ENCODE measurements at regions not wholly inside any gene's neighbourhood (a gene's known extent, or its start where the extent isn't known, plus 50 kb on each side); places are given as distances from the start of the nearest gene placed in this dataset.

- no peak overlapping the region for H3K9ac ChIP-seq (ENCODE audit: insufficient read length)
- no peak overlapping the region for H3K4me3 ChIP-seq
- H3K36me3 ChIP-seq (ENCODE audit: insufficient read depth, low read length), result no peaks in the 10 kb centered on the region
- DNase-seq (ENCODE audit: low read depth, low spot score), result no peak
- no peak overlapping the region for H3K27ac ChIP-seq
- no peak for TF ChIP-seq FOXP2 (optimal IDR thresholded peaks at IDR 0.05; ENCODE audit: control extremely low read depth, extremely low read length, insufficient read depth)
- TF ChIP-seq EZH2 (IDR thresholded peaks at IDR 0.05), result no peak
- TF ChIP-seq POLR2AphosphoS5 (IDR thresholded peaks at IDR 0.05; ENCODE audit: borderline replicate concordance, low read depth, low read length), result no peak
- H3K9me3 ChIP-seq (ENCODE audit: low read depth, low read length), result no peaks in the 10 kb centered on the region
These were observed 771.7 kb downstream of the ADCYAP1 start for GRCh38 chr18:1676387-1676786.

- Histone ChIP-seq H3K9ac (ENCODE audit: insufficient read length) (no peak overlapping the region), H3K4me3 (no peak overlapping the region), H3K9me3 (ENCODE audit: low read depth, low read length) (no peaks in the 10 kb centered on the region), H3K27ac (no peak overlapping the region), H3K36me3 (ENCODE audit: insufficient read depth, low read length) (no peaks in the 10 kb centered on the region)
- DNase-seq (ENCODE audit: low read depth, low spot score), result no peak
- TF ChIP-seq POLR2AphosphoS5 (IDR thresholded peaks at IDR 0.05; ENCODE audit: borderline replicate concordance, low read depth, low read length), result no peak
- TF ChIP-seq EZH2 (IDR thresholded peaks at IDR 0.05), result no peak
- TF ChIP-seq FOXP2 (optimal IDR thresholded peaks at IDR 0.05; ENCODE audit: control extremely low read depth, extremely low read length, insufficient read depth), result no peak
These were observed 775.4 kb downstream of the ADCYAP1 start for GRCh38 chr18:1680108-1680507.

DNA sequence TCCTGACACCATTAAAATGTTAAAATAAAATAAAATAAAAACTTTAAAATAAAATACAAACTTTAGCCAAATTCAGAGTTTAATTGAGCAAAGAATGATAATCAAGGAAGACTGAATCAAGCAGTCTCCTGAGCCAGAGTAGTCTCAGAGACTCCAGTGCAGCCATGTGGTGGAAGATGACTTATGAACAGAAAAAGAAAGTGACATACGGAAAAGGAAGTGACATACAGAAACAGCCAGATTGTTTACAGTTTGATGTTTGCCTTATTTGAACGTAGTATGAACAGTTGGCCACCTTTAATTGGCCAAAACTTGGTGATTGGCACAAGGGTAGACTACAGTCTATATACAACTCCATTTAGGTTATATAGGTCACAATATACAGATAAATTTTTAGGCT lies 787.2 kb downstream of the ADCYAP1 start:
- no peak for DNase-seq (ENCODE audit: low read depth, low spot score)
- Histone ChIP-seq H3K27ac (no peak overlapping the region), H3K4me3 (no peak overlapping the region), H3K36me3 (ENCODE audit: insufficient read depth, low read length) (no peaks in the 10 kb centered on the region), H3K9me3 (ENCODE audit: low read depth, low read length) (no peaks in the 10 kb centered on the region), H3K9ac (ENCODE audit: insufficient read length) (no peak overlapping the region)
- TF ChIP-seq POLR2AphosphoS5 (IDR thresholded peaks at IDR 0.05; ENCODE audit: borderline replicate concordance, low read depth, low read length) (no peak), FOXP2 (optimal IDR thresholded peaks at IDR 0.05; ENCODE audit: control extremely low read depth, extremely low read length, insufficient read depth) (no peak), EZH2 (IDR thresholded peaks at IDR 0.05) (no peak)

GRCh38 chr18:1708006-1708405 lies 803.3 kb downstream of the ADCYAP1 start:
- Histone ChIP-seq H3K27ac (no peak overlapping the region), H3K9me3 (ENCODE audit: low read depth, low read length) (no peaks in the 10 kb centered on the region), H3K4me3 (no peak overlapping the region), H3K9ac (ENCODE audit: insufficient read length) (no peak overlapping the region), H3K36me3 (ENCODE audit: insufficient read depth, low read length) (no peaks in the 10 kb centered on the region)
- TF ChIP-seq POLR2AphosphoS5 (IDR thresholded peaks at IDR 0.05; ENCODE audit: borderline replicate concordance, low read depth, low read length) (no peak), FOXP2 (optimal IDR thresholded peaks at IDR 0.05; ENCODE audit: control extremely low read depth, extremely low read length, insufficient read depth) (no peak), EZH2 (IDR thresholded peaks at IDR 0.05) (no peak)
- no peak for DNase-seq (ENCODE audit: low read depth, low spot score)

DNA sequence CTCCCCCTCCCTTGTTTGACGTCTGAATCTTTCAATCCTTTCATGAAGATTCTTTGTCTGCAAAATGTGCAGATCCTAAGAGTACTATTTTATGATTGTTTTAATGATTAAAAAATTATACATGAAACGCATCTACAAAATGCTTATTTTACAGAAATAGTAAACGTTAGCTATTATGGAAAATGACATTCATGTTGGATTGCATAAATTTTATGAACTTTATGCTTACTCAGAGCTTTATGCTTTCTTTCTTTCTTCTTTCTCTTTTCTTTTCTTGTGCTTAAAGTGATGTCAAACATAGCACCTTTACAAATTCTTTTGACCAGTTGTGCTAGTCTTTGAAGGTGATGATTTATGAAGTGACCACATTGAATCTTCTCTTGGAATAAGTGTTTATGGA lies 805.4 kb downstream of the ADCYAP1 start:
- DNase-seq (ENCODE audit: low read depth, low spot score), result no peak
- H3K36me3 ChIP-seq (ENCODE audit: insufficient read depth, low read length), result no peaks in the 10 kb centered on the region
- TF ChIP-seq POLR2AphosphoS5 (IDR thresholded peaks at IDR 0.05; ENCODE audit: borderline replicate concordance, low read depth, low read length) (no peak), EZH2 (IDR thresholded peaks at IDR 0.05) (no peak), FOXP2 (optimal IDR thresholded peaks at IDR 0.05; ENCODE audit: control extremely low read depth, extremely low read length, insufficient read depth) (no peak)
- H3K27ac ChIP-seq, result no peak overlapping the region
- H3K9ac ChIP-seq (ENCODE audit: insufficient read length), result no peak overlapping the region
- H3K9me3 ChIP-seq (ENCODE audit: low read depth, low read length), result no peaks in the 10 kb centered on the region
- H3K4me3 ChIP-seq, result no peak overlapping the region

DNA sequence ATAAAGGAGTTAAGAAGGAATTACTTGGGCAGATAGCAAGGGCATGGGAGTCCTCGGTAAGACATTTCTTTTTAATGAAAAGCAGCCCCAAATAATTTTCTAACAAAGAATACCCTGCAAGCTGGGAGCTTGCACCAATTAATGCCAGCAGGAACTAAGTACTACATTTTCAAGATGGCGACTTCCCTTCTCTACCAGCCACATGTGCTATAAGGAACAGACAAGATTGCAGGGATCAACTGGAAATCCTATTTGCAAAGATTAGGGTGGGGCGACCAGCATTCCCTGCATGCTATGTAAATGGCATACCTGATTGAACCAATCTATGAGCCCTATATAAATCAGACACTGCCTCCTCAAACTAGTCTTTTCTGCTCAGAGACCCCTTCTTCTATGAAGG lies 827.5 kb downstream of the ADCYAP1 start:
- Histone ChIP-seq H3K9me3 (ENCODE audit: low read depth, low read length) (no peaks in the 10 kb centered on the region), H3K36me3 (ENCODE audit: insufficient read depth, low read length) (no peaks in the 10 kb centered on the region), H3K27ac (no peak overlapping the region), H3K9ac (ENCODE audit: insufficient read length) (no peak overlapping the region), H3K4me3 (no peak overlapping the region)
- DNase-seq (ENCODE audit: low read depth, low spot score), result no peak
- TF ChIP-seq POLR2AphosphoS5 (IDR thresholded peaks at IDR 0.05; ENCODE audit: borderline replicate concordance, low read depth, low read length) (no peak), FOXP2 (optimal IDR thresholded peaks at IDR 0.05; ENCODE audit: control extremely low read depth, extremely low read length, insufficient read depth) (no peak), EZH2 (IDR thresholded peaks at IDR 0.05) (no peak)

GRCh38 chr18:1746131-1746530 lies 825.2 kb downstream of the METTL4 start:
- DNase-seq (ENCODE audit: low read depth, low spot score), result no peak
- H3K9ac ChIP-seq (ENCODE audit: insufficient read length), result no peak overlapping the region

DNA sequence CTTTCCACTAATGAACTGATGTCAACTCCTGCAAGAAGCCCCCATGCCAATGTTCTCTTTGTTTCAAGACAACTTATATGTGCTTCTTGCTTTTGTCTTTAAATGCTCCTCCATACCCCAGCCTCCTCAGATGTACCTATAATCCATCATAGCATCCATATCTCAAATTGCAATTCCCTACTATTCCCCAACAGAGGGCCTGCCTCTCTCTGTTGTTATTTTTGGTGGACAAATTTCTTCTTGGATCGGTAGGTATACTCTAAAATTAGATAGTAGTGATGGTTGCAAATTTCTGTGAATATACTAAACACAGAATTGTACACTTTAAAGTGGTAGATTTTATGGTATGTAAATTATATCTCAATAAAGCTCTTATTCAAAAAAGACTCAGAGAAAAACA lies 820.1 kb downstream of the METTL4 start:
- Histone ChIP-seq H3K27ac (no peak overlapping the region), H3K9me3 (ENCODE audit: low read depth, low read length) (no peaks in the 10 kb centered on the region), H3K9ac (ENCODE audit: insufficient read length) (no peak overlapping the region), H3K4me3 (no peak overlapping the region), H3K36me3 (ENCODE audit: insufficient read depth, low read length) (no peaks in the 10 kb centered on the region)
- no peak for DNase-seq (ENCODE audit: low read depth, low spot score)
- TF ChIP-seq FOXP2 (optimal IDR thresholded peaks at IDR 0.05; ENCODE audit: control extremely low read depth, extremely low read length, insufficient read depth) (no peak), EZH2 (IDR thresholded peaks at IDR 0.05) (no peak), POLR2AphosphoS5 (IDR thresholded peaks at IDR 0.05; ENCODE audit: borderline replicate concordance, low read depth, low read length) (no peak)

More at GRCh38 chr18:1746131-1746530, 825.2 kb downstream of the METTL4 start:
- Histone ChIP-seq H3K4me3 (no peak overlapping the region), H3K9me3 (ENCODE audit: low read depth, low read length) (no peaks in the 10 kb centered on the region), H3K36me3 (ENCODE audit: insufficient read depth, low read length) (no peaks in the 10 kb centered on the region), H3K27ac (no peak overlapping the region)
- TF ChIP-seq EZH2 (IDR thresholded peaks at IDR 0.05), result no peak
- no peak for TF ChIP-seq FOXP2 (optimal IDR thresholded peaks at IDR 0.05; ENCODE audit: control extremely low read depth, extremely low read length, insufficient read depth)
- no peak for TF ChIP-seq POLR2AphosphoS5 (IDR thresholded peaks at IDR 0.05; ENCODE audit: borderline replicate concordance, low read depth, low read length)

- TF ChIP-seq EZH2 (IDR thresholded peaks at IDR 0.05), result no peak
- no peak for TF ChIP-seq POLR2AphosphoS5 (IDR thresholded peaks at IDR 0.05; ENCODE audit: borderline replicate concordance, low read depth, low read length)
- no peak for TF ChIP-seq FOXP2 (optimal IDR thresholded peaks at IDR 0.05; ENCODE audit: control extremely low read depth, extremely low read length, insufficient read depth)
- Histone ChIP-seq H3K27ac (no peak overlapping the region), H3K36me3 (ENCODE audit: insufficient read depth, low read length) (no peaks in the 10 kb centered on the region), H3K9me3 (ENCODE audit: low read depth, low read length) (no peaks in the 10 kb centered on the region), H3K4me3 (no peak overlapping the region), H3K9ac (ENCODE audit: insufficient read length) (no peak overlapping the region)
- no peak for DNase-seq (ENCODE audit: low read depth, low spot score)
These were observed 810.4 kb downstream of the METTL4 start for GRCh38 chr18:1760901-1761300.
